HG02981 (cell line): ENCODE measurements at regions not wholly inside any gene's neighbourhood (a gene's known extent, or its start where the extent isn't known, plus 50 kb on each side); places are given as distances from the start of the nearest gene placed in this dataset.

Source experiments
- ATAC-seq: cut with Tn5 transposase; IDR thresholded peaks from one replicate; pipeline ENCODE4 v1.9.1; 2021; ENCODE audit warnings: mild to moderate bottlenecking, moderate library complexity; ENCODE audit not compliant: unreplicated experiment

- ATAC-seq, result no peak
Measured at GRCh38 chr1:14094611-14095400, 394.8 kb downstream of the PRDM2 start.

GRCh38 chr1:14098294-14098913 lies 398.4 kb downstream of the PRDM2 start:
- ATAC-seq, result no peak

- no peak for ATAC-seq
Measured at GRCh38 chr1:14100444-14100843, 400.5 kb downstream of the PRDM2 start.

GRCh38 chr1:14100919-14101318 lies 400.9 kb downstream of the PRDM2 start:
- no peak for ATAC-seq

- no peak for ATAC-seq
Measured at GRCh38 chr1:14102180-14102579, 402.2 kb downstream of the PRDM2 start.

- no peak for ATAC-seq
Measured at GRCh38 chr1:14103878-14104430, 404.0 kb downstream of the PRDM2 start.

GRCh38 chr1:14106126-14106525 lies 406.1 kb downstream of the PRDM2 start:
- ATAC-seq, result no peak

GRCh38 chr1:14106679-14107313 lies 406.8 kb downstream of the PRDM2 start:
- no peak for ATAC-seq

GRCh38 chr1:14108356-14109275 lies 408.6 kb downstream of the PRDM2 start:
- no peak for ATAC-seq

GRCh38 chr1:14109276-14109635 lies 409.3 kb downstream of the PRDM2 start:
- no peak for ATAC-seq

GRCh38 chr1:14110040-14110439 lies 410.1 kb downstream of the PRDM2 start:
- no peak for ATAC-seq

- ATAC-seq, result no peak
Measured at GRCh38 chr1:14111121-14111520, 411.1 kb downstream of the PRDM2 start.

GRCh38 chr1:14112613-14113012 lies 412.6 kb downstream of the PRDM2 start:
- no peak for ATAC-seq

- no peak for ATAC-seq
Measured at GRCh38 chr1:14113271-14113670, 413.3 kb downstream of the PRDM2 start.

GRCh38 chr1:14113841-14114567 lies 414.0 kb downstream of the PRDM2 start:
- ATAC-seq, result no peak

GRCh38 chr1:14115976-14116375 lies 416.0 kb downstream of the PRDM2 start:
- no peak for ATAC-seq

GRCh38 chr1:14117700-14118099 lies 417.7 kb downstream of the PRDM2 start:
- ATAC-seq, result peak; percentile 58

GRCh38 chr1:14118691-14119485 lies 418.9 kb downstream of the PRDM2 start:
- no peak for ATAC-seq

GRCh38 chr1:14120895-14121294 lies 420.9 kb downstream of the PRDM2 start:
- no peak for ATAC-seq
